ENCODE measurements at regions not wholly inside any gene's neighbourhood (a gene's known extent, or its start where the extent isn't known, plus 50 kb on each side); places are given as distances from the start of the nearest gene placed in this dataset.
"Not testable (repeated sequence)": the region's sequence is repeated elsewhere in the genome, so short reads cannot be mapped to it uniquely, and the experiment has no call there.

DNA sequence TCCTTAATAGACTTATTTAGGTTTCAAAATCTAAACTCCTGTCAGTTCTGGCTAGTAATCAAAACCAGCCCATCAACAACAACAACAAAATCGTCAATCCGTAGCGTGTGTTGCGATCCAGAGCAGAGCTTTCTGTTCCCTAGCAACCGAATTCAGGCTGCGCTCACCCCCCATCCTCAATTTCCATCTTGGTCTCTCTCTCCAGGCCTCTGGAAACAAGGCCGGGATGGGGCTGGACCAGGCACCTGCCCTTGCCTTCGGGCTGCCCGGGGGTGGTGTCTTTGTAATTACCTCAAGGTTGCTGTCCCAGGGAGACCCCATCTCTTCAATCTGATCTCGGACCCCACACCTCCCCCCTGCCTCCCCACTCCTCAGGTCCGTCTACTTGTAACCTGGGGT is 1341.5 kb downstream of the BRD1 start:
- DNase-seq = no peak

DNA sequence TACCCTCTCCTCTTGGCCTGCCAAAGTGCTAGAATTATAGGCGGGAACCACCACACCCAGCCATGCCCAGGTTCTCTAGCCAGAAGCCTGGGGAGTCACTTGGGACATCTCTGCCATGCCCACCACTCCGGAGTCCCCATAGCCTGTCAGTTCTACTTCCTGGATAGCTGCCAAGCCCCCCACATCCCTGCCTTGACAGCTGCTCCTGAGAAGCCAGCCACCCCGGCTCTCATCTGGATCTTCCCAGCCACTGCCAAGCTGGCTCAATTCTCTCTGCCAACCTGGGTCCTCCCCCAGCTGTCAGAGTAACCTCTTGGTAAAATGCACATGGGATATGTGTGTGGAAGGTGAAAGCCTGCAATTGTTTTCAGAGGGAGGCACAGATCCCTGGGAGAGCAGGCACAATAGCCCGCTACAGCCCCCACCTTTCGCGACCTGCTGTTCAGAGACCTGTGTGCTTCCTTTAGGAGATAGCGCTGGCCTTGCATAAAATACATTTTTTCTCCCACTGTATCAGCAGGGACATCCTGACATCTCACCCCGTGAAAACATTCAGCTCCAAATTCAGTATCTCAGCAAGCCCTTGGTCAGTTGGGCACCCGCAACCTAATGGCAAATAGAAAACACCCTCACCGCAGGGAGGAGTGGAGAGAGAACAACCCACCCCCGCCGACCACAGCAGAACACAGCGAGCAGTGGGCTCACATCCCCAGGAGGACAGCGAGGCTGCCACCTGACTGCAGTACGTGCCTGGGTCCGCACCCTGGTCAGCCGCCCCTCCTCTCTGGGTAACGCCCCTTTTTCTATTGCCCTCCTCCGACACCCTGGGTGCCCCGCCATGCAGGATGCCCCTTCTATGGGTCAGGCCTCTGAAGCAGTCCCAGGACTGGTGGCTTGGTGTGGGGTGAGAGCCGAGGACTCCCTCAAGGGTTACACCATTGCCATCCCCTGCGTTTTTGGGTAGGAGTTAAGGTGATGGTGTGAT is 1342.2 kb downstream of the BRD1 start:
- no peak for DNase-seq

DNA sequence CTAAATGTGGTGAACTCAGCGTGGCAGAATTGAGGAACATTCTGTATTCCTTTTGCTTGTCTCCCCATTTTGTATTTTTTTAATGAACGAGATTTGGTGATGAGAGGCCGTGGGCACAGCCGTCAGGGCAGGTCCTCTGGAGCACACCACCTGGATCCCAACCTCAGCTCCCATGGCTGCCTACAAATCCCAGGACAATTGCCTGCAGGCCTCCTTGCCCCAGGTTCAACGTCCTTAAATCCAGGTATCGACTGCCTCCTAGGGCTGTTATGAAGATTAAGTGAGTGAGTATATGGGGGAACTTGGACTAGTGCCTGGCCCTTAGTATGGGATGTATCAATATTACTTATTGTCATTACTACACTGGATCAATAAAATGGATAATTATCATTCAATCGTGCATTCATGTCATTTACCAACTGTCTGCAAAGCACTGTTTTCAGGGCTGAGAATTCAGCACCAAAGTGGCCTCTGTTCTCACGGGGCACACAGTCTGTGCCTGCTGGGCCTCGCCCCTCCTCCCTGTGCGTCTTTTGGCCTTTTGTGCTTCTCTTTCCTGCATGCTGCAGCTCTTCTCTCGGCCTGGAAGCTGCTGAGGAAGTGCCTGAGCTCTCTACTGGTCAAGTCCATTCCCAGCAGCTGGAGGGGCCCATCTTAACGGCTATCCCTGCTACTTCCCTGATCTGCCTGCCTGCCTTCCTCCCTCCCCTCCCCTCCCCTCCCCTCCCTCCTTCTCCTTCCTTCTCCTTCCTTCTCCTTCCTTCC is 1343.7 kb downstream of the BRD1 start:
- DNase-seq = no peak

DNA sequence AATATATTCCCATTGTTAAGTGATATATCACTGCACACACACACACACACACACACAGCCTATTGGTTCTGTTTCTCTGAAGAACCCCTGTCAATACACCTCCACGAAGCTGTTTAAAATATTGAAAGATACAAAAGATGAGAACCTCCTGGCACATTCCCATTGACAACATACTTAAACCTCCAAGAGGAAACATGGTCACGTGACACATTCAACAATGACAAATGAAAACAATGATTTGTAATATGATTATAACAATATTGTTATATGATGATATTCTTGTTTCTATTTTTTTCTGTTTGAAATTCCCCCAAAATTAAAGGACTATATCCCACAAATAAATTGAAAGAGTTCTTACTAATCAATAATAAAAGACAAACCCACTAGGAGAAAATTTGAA is 1344.9 kb downstream of the BRD1 start:
- no peak for DNase-seq

DNA sequence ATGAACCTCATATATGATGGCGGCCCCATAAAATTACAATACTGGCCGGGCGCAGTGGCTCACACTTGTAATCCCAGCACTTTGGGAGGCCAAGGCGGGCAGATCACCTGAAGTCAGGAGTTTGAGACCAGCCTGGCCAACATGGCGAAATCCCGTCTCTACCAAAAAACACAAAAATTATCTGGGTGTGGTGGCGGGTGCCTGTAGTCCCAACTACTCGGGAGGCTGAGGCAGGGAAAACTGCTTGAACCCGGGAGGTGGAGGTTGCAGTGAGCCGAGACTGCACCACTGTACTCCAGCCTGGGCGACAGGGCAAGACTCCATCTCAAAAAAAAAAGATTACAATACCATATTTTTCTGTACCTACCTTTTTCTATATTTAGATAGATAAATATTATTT is 1345.5 kb downstream of the BRD1 start:
- not testable (repeated sequence) for DNase-seq

DNA sequence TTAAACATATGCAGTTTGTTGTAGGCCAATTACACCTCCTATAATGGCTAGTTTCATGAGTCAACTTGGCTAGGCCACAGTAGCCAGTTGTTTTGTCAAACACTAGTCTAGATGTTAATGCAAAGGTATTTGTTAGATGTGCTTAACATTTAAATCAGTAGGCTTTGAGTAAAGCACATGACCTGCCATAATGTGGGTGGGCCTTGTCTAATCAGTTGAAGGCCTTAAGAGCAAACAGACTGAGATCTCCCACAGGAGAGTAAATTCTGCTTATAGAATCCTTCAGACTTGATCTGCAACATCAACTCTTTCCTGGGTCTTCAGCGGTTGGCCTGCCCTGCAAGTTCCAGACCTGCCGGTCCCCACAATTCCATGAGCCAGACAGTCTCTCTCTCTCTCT is 1345.9 kb downstream of the BRD1 start:
- no peak for DNase-seq

DNA sequence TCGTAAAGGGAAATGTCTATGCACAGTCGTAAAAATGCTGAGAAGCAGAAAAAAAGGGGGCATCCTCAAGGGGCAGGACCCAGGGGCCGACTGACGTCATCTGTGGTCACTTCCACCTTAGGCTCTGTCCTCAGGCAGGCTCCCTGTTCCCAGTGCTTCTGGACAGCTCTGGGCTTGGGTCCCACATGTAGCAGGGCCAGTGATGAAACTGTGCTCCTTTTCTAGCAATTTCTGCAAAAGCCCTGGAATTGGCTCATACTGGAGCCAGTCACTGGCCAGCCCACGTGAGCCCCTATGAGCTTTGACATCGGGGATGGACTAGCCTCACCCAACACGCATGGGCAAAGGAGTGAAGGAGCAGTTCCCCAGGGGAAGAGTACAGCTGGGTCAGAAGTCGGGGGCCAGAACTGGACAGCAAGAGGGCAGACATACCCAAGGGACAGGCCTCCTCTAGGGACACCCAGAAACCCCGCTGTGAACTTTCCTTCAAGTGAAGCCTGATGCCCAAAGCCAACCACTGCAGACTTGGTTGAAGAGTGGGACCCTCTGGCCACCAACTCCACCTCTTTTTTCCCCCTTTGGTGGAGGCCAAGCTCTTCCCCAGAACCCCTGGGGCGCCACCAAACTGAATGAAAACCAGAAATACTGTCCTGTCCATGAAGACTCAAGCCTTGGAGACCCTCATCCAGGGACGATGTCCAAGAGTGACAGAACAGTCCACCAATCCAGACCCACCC is 1349.0 kb downstream of the BRD1 start:
- no peak for DNase-seq

DNA sequence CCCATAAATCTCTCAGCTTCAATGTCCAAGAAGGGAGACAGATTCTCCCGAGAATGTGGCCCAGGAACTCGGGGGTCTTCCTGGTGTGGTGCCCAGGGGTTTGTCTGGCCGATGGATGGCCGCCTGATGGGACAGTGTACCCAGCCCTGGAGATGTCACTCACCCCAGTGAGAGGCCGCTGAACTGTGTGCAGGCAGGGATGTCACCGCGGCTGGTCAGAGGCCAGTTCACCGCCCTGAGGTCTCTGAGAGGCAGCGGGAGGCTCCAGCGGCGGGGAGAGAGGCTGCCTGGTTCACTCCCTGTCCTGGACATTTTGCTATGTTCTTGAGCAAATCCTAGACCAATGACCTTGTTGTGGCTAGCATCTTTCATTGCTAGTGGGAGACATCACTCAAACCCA is 1349.5 kb downstream of the BRD1 start:
- DNase-seq = no peak

DNA sequence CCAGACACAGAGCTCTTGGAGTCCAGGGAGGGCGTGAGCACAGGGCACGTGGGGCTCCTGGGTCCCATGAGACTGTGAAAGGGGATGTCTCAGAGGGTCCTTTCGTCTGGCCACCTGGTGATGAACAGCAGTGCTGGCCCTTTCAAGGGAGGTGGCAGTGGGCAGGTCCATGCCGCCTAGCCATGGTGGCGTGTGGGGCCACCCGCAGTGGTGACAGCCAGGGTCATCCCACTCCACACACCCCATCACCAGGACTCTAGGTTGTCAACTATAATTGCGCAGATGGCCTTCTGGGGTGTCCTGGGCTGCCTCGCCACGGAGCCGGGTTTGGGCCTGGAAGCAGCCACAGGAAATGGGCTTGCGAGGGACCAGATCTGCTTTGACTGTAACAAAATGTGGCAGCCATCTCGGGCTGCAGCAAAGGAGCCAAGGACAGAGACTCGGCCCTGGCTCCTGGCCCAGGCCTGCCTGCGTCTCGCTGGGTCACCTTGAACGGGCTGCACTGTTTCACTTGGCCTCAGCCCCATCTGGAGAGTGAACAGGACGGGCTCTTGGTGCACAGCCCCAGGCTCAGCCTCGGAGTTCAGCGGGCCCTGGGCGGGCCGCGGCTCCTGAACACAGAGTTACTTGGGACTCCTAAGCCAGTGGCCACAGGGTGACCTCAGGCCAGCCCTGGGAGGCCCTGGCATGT is 1350.5 kb downstream of the BRD1 start:
- no peak for DNase-seq

DNA sequence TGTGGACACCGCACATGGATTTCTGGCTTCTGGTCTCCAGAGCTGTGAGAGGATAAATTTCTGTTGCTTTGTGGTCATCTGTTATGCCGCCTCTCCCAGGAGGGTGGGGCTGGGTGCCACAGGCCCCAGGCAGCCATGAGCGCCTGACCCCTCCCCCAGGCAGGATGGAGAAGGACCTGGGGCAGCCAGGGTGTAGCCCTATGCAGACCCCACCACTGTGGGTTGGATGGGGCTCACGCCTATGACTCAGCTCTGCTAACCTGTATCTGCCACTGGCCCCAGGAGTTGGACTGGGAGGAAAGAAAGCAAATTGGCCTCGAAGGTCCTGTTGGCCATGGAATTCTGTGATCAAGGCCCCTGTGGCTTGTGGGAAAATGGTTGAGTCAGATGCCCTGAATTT is 1351.1 kb downstream of the BRD1 start:
- no peak for DNase-seq

DNA sequence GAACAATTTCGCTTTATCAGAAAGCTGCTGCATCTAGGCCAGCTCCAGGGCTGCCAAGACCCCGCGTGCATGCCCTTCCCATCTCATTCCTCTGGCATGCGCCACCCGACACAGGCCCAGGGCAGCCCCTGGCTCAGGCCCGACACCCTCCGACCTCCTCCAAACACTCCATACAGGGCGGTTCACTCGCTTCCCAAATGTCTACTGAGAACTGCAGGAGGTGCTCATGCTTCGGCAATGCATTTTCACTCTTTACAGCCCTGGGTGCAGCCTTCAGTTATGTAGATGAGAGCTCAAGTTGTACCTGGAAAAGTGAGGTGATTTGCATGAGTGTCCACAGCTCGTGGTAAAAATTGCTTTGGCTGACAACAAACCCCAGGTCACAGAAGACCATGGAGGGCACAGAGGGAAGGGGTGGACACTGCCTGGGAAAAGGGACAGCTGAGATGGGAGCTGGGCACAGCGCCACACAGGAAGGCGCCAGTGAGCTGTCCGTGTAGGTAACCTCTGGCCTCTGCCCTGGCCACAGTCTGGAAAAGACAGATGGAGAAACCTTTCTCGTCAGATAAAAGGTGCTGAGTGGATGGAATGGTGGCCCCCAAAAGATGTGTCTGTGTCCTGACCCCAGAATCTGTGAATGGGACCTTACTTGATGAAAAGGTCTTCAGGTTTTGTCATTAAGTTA is 1351.9 kb downstream of the BRD1 start:
- no peak for DNase-seq

DNA sequence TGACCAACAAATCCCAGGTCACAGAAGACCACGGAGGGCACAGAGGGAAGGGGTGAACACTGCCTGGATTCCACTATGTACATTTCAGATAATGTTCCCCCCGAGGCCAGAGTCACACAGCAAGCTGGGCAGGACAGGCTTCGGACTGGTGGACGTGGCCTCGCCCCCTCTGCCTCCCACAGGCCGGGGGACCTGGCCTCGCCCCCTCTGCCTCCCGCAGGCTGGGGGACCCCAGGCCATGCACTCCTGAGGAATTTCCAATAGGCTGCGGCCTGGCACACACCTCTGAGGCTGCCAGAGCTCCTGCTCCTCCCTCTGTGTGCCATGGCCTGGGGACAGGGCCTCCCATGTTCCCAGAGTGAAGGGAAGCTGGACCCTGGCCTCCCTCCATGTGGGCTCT is 1352.8 kb downstream of the BRD1 start:
- DNase-seq = no peak

DNA sequence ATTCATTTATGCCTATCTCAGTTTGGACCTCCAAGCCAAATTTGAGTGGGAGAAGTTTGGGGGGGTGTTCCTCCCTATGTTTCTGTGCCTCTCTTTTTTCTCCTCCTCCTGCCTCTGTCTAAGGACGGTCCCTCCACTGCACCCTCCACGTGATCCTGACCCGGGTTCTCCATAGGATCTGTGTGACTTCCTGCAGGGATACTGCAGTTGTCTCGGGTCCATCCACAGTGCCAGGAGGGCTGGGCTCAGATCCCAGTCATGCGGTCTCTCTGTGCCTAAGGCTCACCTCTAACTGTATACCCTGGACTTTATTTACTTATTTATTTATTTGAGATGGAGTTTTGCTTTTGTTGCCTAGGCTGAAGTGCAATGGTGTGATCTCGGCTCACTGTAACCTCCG is 1354.5 kb downstream of the BRD1 start:
- no peak for DNase-seq

DNA sequence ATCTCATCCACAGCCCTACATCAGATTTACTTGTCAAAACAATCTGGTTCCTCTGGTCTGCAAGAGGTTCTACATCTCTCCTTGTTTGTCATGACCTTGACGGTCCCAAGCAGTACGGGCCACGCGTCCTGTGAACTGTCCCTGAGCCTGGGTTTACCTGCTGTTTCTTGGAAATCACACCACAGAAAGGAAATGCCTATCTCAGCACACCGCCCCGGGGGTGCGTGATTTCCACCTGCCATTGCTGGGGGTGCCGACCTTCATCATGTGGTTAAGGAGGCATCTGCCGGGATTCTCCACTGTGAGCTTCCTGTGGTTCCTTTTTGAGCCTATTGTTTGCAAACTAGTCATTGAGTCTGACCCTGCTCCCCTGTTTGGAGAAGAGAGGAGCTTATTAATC is 1363.4 kb downstream of the BRD1 start:
- no peak for DNase-seq

DNA sequence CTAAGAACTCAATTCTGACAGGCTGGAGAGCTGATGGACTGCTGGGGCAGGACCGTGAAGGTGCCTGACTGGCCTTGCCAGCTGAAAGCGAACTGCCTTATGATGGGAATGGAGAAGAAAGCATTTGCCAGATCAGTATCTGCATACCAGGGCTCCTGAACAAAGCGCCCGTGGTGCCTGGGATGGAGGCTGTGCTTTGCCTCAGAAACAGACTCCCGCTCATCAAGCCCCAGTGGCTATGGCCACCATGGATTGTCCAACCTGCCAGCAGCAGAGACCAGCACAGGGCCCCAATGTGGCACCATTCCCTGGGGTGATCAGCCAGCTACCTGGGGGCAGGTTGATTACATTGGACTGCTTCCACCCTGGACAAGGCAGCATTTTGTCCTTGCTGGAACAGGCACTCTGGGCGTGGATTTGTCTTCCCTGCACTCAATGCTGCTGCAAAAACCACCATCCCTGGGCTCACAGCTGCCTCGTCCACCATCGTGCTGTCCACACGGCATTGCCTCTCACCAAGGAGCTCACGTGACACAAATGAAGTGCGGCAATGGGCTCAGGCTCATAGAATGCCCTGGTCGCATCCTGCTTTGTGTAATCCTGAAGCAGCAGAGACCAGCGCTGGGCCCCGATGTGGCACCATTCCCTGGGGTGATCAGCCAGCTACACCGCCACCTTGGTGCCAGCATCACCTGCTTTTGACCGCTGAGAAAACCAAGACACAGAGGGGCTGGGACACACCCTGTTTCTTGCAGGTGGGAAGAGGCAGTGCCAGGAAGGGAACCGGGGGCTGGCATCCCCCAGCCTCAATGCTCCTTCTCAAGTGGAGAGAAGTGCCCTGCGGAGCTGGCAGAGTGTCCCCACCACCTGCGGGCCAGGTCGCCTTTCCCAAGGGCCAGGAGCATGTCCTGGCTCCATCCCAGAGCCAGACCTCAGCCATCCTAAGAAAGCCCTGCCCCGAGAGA is 1367.5 kb downstream of the BRD1 start:
- DNase-seq = no peak

DNA sequence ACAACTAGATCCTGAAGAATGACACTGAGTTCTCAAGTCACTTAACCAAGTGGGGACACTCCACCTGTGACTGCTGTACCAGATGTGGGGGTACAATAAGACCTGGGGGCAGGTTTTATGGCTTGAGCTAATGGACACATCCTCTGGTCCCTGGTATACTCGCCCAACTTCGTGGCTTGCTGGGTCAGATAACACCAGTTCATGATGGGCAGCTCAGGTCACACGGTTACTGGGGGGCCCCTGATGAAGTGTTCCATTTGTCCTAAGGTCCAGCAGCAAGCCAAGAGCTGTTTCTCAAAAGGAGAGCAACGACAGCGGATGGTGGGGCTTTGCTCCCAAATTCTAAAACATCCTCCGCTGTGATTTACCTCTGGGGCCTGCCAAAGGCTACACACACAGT is 1368.4 kb downstream of the BRD1 start:
- DNase-seq = no peak

DNA sequence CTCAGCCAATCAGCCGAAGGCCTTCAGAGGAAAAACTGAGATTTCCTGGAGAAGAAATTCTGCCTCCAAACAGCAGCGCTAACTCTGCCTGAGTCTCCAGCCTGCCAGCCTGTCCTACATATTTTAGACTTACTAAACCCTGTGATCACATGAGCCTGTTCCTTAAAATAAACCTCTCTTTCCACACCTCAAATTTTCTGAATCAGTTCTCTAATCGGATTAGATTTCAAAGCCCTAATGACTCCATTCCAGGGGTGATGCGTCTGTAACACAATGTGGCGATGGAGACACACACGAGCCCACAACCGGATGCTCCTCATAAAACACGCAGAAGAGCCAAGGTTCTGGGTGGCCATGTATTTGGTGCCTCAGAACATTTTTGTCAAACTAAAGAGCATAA is 1371.2 kb downstream of the BRD1 start:
- no peak for DNase-seq

DNA sequence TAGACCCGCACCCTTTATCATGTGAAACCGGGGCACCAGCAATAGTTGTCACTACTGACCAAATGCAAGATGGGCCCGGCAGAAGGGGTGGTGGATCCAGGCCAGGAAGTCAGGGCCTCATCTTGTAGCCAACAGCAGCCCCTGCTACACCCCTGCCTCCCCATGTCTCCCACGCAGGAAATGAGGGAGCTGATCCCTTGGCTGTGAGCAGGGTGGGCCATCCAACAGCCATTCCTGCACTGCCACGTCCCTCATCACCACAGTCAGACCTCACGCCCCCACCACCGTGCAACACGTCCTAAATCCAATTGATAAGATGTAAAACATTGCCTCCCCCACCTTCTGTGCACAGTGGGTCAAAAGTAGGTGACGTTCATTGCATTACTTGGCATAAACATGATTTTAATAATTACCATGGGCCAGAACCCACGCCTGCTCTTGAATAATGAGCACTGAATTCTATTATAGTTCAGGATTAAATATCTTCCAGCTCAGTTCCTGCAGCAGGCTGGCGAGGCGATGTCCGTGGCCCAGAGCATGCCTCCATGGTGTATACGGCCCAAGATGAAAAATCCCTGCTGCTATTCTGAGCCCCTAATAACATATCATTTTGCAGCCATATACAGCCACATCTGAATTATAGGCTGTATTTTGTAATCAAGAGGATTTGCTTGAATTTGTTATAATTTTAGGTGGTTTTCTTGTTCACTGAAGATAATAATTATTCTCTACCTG is 1373.8 kb downstream of the BRD1 start:
- no peak for DNase-seq

DNA sequence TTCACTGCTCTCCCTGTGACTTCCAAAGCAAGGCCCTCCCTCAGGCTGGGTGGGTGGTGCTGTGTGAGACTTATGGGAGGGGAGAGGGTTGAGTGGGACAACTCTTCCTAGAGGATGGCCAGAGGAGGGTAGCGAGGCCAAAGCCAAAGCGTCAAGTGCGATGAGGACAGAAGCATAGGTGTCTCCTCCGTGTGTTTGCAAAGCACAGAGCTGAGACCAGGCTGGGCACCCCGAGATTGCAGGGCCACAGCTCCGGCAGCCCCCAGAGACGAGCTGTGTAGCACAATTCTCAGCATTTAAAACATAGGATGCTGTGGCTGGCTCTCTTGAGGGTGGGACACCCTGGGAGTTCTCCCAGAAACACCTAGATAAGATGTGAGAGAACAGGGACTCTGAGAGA is 1374.5 kb downstream of the BRD1 start:
- DNase-seq = no peak

DNA sequence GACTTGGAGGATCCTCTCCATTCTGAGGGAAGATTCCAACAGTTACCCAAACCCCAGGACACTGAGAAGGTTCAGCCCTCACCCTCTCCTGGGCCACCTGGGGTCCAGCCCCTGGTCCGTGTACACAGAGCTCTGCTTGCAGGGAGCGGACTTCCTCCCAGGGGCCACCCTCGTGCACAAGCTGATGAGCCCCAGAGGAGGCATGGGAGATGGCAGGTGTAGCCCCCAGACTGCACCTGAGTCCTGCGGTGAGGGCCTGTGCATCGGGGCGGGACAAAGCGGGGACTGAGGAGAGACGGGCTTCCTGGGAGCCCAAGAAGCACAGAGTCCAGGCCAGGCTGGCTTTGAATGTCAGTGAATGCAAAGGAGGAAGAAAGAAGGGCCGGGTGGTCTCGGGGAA is 1374.9 kb downstream of the BRD1 start:
- no peak for DNase-seq

Data from 8988T (cell line).